Suprapubic skin (tissue), 4 donors: ENCODE measurements at regions not wholly inside any gene's neighbourhood (a gene's known extent, or its start where the extent isn't known, plus 50 kb on each side); places are given as distances from the start of the nearest gene placed in this dataset.

Experiments
- DNase-seq, 2 donors: peaks; one replicate each; pipeline ENCODE4 v3.0.0-alpha.2; 2019; ENCODE audit warnings: low spot score in 2 of 2
- H3K27ac ChIP-seq: fragments of 200-600 bp; sonication (generic); one replicate; pipeline ENCODE4 v1.5.1; 2019
- H3K27me3 ChIP-seq: fragments of 200-600 bp; sonication (generic); one replicate; pipeline ENCODE4 v1.5.1; 2019
- H3K36me3 ChIP-seq: fragments of 200-600 bp; sonication (generic); one replicate; pipeline ENCODE4 v1.5.1; 2019
- H3K4me1 ChIP-seq: fragments of 200-600 bp; sonication (generic); one replicate; pipeline ENCODE4 v1.5.1; 2019
- H3K4me3 ChIP-seq: fragments of 200-600 bp; sonication (generic); one replicate; pipeline ENCODE4 v1.5.1; 2019; ENCODE audit warnings: mild to moderate bottlenecking
- H3K9me3 ChIP-seq: fragments of 200-600 bp; sonication (generic); one replicate; pipeline ENCODE4 v1.5.1; 2019
- CTCF ChIP-seq, 2 donors: fragments of 200-600 bp in 1 of 2; fragments of 450-650 bp in 1 of 2; sonication (generic) in 1 of 2; IDR thresholded peaks; one replicate each; pipeline ENCODE4 v1.5.1; 2016 to 2019; ENCODE audit warnings: antibody characterized with exemption in 2 of 2, mild to moderate bottlenecking in 1 of 2, moderate library complexity in 1 of 2
- EP300 ChIP-seq: sonication (generic); formaldehyde crosslinking; IDR thresholded peaks from one replicate; pipeline ENCODE4 v1.6.1; 2017; ENCODE audit warnings: antibody characterized with exemption
- POLR2A ChIP-seq, 2 donors: fragments of 450-650 bp; IDR thresholded peaks; one replicate each; pipeline ENCODE4 v1.6.1; 2017; ENCODE audit warnings: antibody characterized with exemption in 2 of 2, mild to moderate bottlenecking in 2 of 2, moderate library complexity in 2 of 2
- POLR2AphosphoS5 ChIP-seq, 3 donors: sonication (generic); formaldehyde crosslinking; IDR thresholded peaks; one replicate each; pipeline ENCODE4 v1.6.1; 2017; ENCODE audit warnings: antibody characterized with exemption in 3 of 3
- WGBS: methylation state at CpG from one replicate; pipeline ENCODE4 v1.1.5; 2018; 5-methylcytosine and 5-hydroxymethylcytosine counted together

GRCh38 chr10:6999232-6999925, 411.5 kb downstream of the SFMBT2 start:
- Histone ChIP-seq H3K36me3 (no peaks in the 10 kb centered on the region), H3K9me3 (no peaks in the 10 kb centered on the region), H3K27me3 (peaks cover 3% of the 10 kb centered on the region), H3K4me1 (no peaks in the 10 kb centered on the region), H3K27ac (no peak overlapping the region), H3K4me3 (no peak overlapping the region)
- TF ChIP-seq POLR2AphosphoS5 (IDR thresholded peaks at IDR 0.05) (no peak), EP300 (no peak), CTCF (IDR thresholded peaks at IDR 0.05) (no peak), POLR2A (IDR thresholded peaks at IDR 0.05) (no peak)
- whole genome bisulfite sequencing = 82% methylated on average over 2 of the region's 2 CpGs
- DNase-seq = no peak

- DNase-seq = no peak
- 88% methylated on average over 2 of the region's 2 CpGs for WGBS
- no peak overlapping the region for H3K4me3 ChIP-seq
- no peaks in the 10 kb centered on the region for H3K9me3 ChIP-seq
- no peak overlapping the region for H3K27ac ChIP-seq
- TF ChIP-seq POLR2A (IDR thresholded peaks at IDR 0.05) = no peak
- no peak for TF ChIP-seq POLR2AphosphoS5 (IDR thresholded peaks at IDR 0.05)
- no peak for TF ChIP-seq CTCF (IDR thresholded peaks at IDR 0.05)
- TF ChIP-seq EP300 = no peak
- H3K27me3 ChIP-seq = peaks cover 3% of the 10 kb centered on the region
- no peaks in the 10 kb centered on the region for H3K4me1 ChIP-seq
- no peaks in the 10 kb centered on the region for H3K36me3 ChIP-seq
Measured at GRCh38 chr10:6997509-6997908, 413.3 kb downstream of the SFMBT2 start.

GRCh38 chr10:6996431-6996830, 414.4 kb downstream of the SFMBT2 start:
- Histone ChIP-seq H3K4me3 (no peak overlapping the region), H3K27ac (no peak overlapping the region), H3K4me1 (no peaks in the 10 kb centered on the region), H3K9me3 (no peaks in the 10 kb centered on the region), H3K36me3 (no peaks in the 10 kb centered on the region), H3K27me3 (peaks cover 3% of the 10 kb centered on the region)
- 72% methylated on average over 4 of the region's 4 CpGs for WGBS
- TF ChIP-seq POLR2A (IDR thresholded peaks at IDR 0.05) = no peak
- TF ChIP-seq CTCF (IDR thresholded peaks at IDR 0.05) = no peak
- no peak for TF ChIP-seq EP300
- TF ChIP-seq POLR2AphosphoS5 (IDR thresholded peaks at IDR 0.05) = no peak
- DNase-seq = no peak

- H3K36me3 ChIP-seq = no peaks in the 10 kb centered on the region
- TF ChIP-seq POLR2A (IDR thresholded peaks at IDR 0.05) (no peak), POLR2AphosphoS5 (IDR thresholded peaks at IDR 0.05) (no peak), CTCF (IDR thresholded peaks at IDR 0.05) (no peak), EP300 (no peak)
- DNase-seq = no peak
- H3K9me3 ChIP-seq = no peaks in the 10 kb centered on the region
- H3K27me3 ChIP-seq = no peaks in the 10 kb centered on the region
- H3K27ac ChIP-seq = no peak overlapping the region
- no peaks in the 10 kb centered on the region for H3K4me1 ChIP-seq
- H3K4me3 ChIP-seq = no peak overlapping the region
- WGBS = 66% methylated on average over 4 of the region's 4 CpGs
Measured at GRCh38 chr10:6995831-6996230, 415.0 kb downstream of the SFMBT2 start.

- Histone ChIP-seq H3K27me3 (no peaks in the 10 kb centered on the region), H3K27ac (no peak overlapping the region), H3K9me3 (no peaks in the 10 kb centered on the region), H3K36me3 (no peaks in the 10 kb centered on the region), H3K4me1 (no peaks in the 10 kb centered on the region), H3K4me3 (no peak overlapping the region)
- 65% methylated on average over 3 of the region's 3 CpGs for WGBS
- TF ChIP-seq EP300 (no peak), POLR2AphosphoS5 (IDR thresholded peaks at IDR 0.05) (no peak)
- DNase-seq = no peak
Measured at GRCh38 chr10:6995341-6995740, 415.3 kb upstream of the PRKCQ start.

GRCh38 chr10:6990891-6991290, 410.8 kb upstream of the PRKCQ start:
- H3K36me3 ChIP-seq = no peaks in the 10 kb centered on the region
- H3K9me3 ChIP-seq = no peaks in the 10 kb centered on the region
- no peak for DNase-seq
- H3K27me3 ChIP-seq = no peaks in the 10 kb centered on the region
- H3K4me3 ChIP-seq = no peak overlapping the region
- no peak overlapping the region for H3K27ac ChIP-seq
- TF ChIP-seq POLR2A (IDR thresholded peaks at IDR 0.05) (no peak), EP300 (no peak), POLR2AphosphoS5 (IDR thresholded peaks at IDR 0.05) (no peak)
- no peaks in the 10 kb centered on the region for H3K4me1 ChIP-seq
